HFFc6 (cell line): ENCODE measurements at regions not wholly inside any gene's neighbourhood (a gene's known extent, or its start where the extent isn't known, plus 50 kb on each side); places are given as distances from the start of the nearest gene placed in this dataset.
"Not testable (repeated sequence)": the region's sequence is repeated elsewhere in the genome, so short reads cannot be mapped to it uniquely, and the experiment has no call there.

Source experiments
- DNase-seq: peaks from one replicate; pipeline ENCODE4 v3.0.0-alpha.2; 2018
- H3K27ac Mint-ChIP-seq: 2 replicates; pipeline ENCODE4 v1.8.0; 2020; ENCODE audit warnings: mild to moderate bottlenecking, mixed read lengths
- H3K27me3 Mint-ChIP-seq: 2 replicates; pipeline ENCODE4 v1.8.0; 2021; ENCODE audit warnings: mild to moderate bottlenecking, moderate library complexity, mixed read lengths; ENCODE audit not compliant: insufficient read depth
- H3K36me3 Mint-ChIP-seq: 2 replicates; pipeline ENCODE4 v1.8.0; 2021; ENCODE audit warnings: low read depth, mixed read lengths
- H3K4me1 Mint-ChIP-seq: 2 replicates; pipeline ENCODE4 v1.8.0; 2020; ENCODE audit warnings: low read depth, mixed read lengths
- H3K4me3 Mint-ChIP-seq: 2 replicates; pipeline ENCODE4 v1.8.0; 2020; ENCODE audit warnings: mild to moderate bottlenecking, moderate library complexity, mixed read lengths
- H3K9me3 Mint-ChIP-seq: 2 replicates; pipeline ENCODE4 v1.8.0; 2020; ENCODE audit warnings: mild to moderate bottlenecking, mixed read lengths
- TF ChIP-seq, protein P1 (sequence below): fragments of 200-600 bp; sonication (generic); IDR thresholded peaks from 2 replicates; pipeline ENCODE4 v1.5.0; 2021; ENCODE audit warnings: antibody characterized with exemption, mild to moderate bottlenecking

DNA sequence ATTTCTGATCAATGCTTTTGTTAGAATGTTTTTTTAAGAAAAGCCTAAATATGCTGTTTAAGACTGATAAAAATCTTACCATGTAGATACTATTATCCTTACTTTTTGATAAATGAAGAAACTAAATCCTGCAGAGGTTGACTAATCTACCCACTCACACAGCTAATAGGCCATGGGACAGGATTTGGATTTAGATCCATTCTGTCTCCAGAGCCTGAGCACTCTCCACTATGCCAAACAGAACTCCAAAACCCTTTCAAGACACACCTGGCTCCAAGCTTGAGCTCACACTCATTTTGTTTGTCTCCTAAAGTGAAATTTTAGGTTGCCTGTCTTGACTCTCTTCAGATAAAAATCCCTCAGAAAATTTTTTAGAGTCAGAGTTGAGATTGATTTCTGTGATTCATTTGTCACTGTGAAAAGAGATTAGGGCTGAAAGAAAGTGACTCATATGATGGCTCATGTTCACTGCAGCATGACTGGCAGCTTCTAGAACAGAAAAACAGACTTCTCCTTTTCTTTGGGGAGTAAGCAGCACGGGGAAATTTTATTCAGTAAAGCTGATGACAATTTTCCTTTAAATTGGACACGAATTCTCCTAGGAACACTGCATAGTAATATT is 132.3 kb upstream of the POT1 start:
- Mint-ChIP-seq H3K9me3 (no peaks in the 10 kb centered on the region), H3K27me3 (no peaks in the 10 kb centered on the region), H3K4me1 (peaks cover 13% of the 10 kb centered on the region), H3K36me3 (no peaks in the 10 kb centered on the region), H3K27ac (no peak overlapping the region), H3K4me3 (no peak overlapping the region)
- DNase-seq: no peak
- TF ChIP-seq, protein P1, sequence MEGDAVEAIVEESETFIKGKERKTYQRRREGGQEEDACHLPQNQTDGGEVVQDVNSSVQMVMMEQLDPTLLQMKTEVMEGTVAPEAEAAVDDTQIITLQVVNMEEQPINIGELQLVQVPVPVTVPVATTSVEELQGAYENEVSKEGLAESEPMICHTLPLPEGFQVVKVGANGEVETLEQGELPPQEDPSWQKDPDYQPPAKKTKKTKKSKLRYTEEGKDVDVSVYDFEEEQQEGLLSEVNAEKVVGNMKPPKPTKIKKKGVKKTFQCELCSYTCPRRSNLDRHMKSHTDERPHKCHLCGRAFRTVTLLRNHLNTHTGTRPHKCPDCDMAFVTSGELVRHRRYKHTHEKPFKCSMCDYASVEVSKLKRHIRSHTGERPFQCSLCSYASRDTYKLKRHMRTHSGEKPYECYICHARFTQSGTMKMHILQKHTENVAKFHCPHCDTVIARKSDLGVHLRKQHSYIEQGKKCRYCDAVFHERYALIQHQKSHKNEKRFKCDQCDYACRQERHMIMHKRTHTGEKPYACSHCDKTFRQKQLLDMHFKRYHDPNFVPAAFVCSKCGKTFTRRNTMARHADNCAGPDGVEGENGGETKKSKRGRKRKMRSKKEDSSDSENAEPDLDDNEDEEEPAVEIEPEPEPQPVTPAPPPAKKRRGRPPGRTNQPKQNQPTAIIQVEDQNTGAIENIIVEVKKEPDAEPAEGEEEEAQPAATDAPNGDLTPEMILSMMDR: no peak

DNA sequence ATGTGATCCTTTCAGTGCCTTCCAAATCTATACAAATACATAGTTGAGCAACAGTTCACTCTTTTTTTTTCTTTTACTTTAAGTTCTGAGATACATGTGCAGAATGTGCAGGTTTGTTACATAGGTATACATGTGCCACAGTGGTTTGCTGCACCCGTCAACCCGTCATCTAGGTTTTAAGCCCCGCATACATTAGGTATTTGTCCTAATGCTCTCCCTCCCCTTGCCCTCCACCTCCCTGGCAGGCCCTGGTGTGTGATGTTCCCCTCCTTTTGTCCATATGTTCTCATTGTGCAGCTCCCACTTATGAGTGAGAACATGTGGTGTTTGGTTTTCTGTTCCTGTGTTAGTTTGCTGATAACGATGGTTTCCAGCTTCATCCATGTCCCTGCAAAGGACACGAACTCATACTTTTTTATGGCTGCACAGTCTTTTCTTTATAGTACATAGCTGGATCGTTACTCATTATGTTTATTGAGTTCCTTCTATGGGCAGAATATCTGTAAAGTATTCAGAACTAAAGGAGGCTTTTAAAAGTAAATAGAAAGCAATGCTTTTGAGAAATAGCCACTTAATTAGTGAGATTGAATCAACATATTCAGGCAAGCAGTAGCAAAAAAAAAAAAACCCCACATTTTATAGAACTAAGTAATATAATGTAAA is 131.6 kb upstream of the POT1 start:
- not testable (repeated sequence) for H3K27ac Mint-ChIP-seq, H3K36me3 Mint-ChIP-seq, H3K9me3 Mint-ChIP-seq, H3K4me3 Mint-ChIP-seq, DNase-seq, H3K27me3 Mint-ChIP-seq
- peaks cover 13% of the 10 kb centered on the region for H3K4me1 Mint-ChIP-seq

DNA sequence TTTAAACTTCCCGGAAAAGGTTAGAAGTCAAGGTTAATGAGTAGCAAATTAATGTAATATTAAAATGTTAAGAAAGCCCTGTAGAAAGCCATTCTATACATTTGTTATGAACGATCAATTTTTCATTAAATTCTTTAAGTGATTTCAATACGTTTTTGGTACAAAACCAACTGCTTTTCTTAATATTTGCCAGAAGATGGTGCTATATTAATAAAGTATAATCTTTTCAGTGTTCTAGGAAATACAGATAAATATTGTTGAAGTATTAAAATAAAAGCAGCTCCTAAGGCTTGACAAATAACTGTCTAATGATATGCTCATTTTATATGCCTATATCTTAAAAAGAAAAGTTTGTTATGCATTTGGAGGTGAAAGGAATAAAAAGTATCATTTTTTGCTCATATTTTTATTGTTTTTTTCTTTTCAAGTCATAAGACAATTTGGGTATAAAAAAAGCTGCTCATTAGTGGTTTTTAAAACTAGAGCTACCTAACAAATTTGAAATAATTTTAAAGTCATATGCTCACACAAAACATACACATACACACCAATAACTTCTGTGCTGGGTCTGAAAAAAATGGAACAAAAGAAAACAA is 130.3 kb upstream of the POT1 start:
- H3K27me3 Mint-ChIP-seq: no peaks in the 10 kb centered on the region
- no peak for DNase-seq
- H3K4me1 Mint-ChIP-seq: peaks cover 13% of the 10 kb centered on the region
- H3K9me3 Mint-ChIP-seq: no peaks in the 10 kb centered on the region
- H3K27ac Mint-ChIP-seq: no peak overlapping the region
- H3K4me3 Mint-ChIP-seq: no peak overlapping the region
- TF ChIP-seq, protein P1: peak; percentile 75
- H3K36me3 Mint-ChIP-seq: no peaks in the 10 kb centered on the region

DNA sequence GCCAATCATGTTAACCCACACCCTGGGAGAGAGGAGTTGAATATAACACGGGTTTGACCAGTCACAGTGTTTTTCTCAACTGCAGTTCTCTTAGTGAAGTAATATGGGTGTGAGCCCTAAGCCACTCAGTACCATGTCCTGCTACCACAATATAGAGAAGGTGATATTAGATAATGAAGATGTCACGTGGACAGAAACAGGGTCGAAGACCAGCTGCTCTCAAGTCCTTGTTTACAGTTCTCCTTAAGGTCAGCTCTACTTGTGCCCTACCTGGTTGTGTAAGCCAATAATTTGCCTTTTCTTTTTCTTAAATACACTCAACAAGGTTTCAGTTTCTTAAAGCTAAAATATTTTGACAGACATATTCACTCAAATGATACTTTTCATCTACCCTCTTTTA is 128.3 kb upstream of the POT1 start:
- Mint-ChIP-seq H3K4me3 (no peak overlapping the region), H3K36me3 (no peaks in the 10 kb centered on the region), H3K4me1 (peaks cover 13% of the 10 kb centered on the region), H3K27ac (no peak overlapping the region), H3K9me3 (no peaks in the 10 kb centered on the region), H3K27me3 (no peaks in the 10 kb centered on the region)
- DNase-seq: no peak
- TF ChIP-seq, protein P1: no peak

DNA sequence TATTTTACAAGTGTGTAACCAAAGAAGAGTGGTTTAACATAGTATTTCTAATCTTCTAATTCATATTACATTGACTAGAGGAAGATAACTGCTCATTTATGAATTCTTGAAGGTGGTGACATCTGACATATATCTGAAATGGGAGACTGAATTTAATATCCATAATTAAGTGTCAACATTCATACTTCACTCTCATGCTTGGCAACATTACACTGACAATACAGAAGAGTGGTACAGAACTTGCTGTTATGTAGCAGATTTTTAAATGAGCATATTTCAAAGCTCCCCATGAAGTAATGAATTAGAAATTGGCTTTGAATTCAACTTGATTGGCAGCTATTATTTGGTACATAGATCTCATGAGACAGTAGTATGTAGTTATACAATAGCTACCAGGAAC is 125.8 kb upstream of the POT1 start:
- Mint-ChIP-seq H3K36me3 (no peaks in the 10 kb centered on the region), H3K27ac (no peak overlapping the region), H3K27me3 (no peaks in the 10 kb centered on the region), H3K4me3 (no peak overlapping the region), H3K9me3 (no peaks in the 10 kb centered on the region), H3K4me1 (no peaks in the 10 kb centered on the region)
- no peak for DNase-seq
- TF ChIP-seq, protein P1: no peak

DNA sequence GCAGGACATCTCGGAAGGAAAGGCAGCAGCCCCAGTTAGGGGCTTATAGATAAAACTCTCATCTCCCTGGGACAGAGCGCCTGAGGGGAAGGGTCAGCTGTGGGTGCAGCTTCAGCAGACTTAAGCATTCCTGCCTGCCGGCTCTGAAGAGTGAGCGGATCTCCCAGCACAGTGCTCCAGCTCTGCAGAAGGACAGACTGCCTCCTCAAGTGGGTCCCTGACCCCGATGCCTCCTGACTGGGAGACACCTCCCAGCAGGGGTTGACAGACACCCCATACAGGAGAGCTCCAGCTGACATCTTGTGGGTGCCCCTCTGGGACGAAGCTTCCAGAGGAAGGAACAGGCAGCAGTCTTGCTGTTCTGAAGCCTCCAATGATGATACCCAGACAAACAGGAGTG is 117.1 kb upstream of the POT1 start:
- Mint-ChIP-seq H3K27ac (no peak overlapping the region), H3K36me3 (no peaks in the 10 kb centered on the region), H3K9me3 (no peaks in the 10 kb centered on the region), H3K4me3 (no peak overlapping the region), H3K4me1 (no peaks in the 10 kb centered on the region), H3K27me3 (no peaks in the 10 kb centered on the region; the same call in 1 of the 2 replicates)
- TF ChIP-seq, protein P1: no peak
- no peak for DNase-seq
